Activated CD8-positive, alpha-beta memory T cell treated with anti-CD3 and anti-CD28 coated beads for 24 hours (primary cell): ENCODE measurements at regions not wholly inside any gene's neighbourhood (a gene's known extent, or its start where the extent isn't known, plus 50 kb on each side); places are given as distances from the start of the nearest gene placed in this dataset.

Experiments
- DNase-seq: peaks from one replicate; pipeline ENCODE4 v3.0.0-alpha.2; 2020

GRCh38 chrX:39725928-39726619, 371.7 kb downstream of the BCOR start:
- DNase-seq: no peak

GRCh38 chrX:39726771-39727170, 371.0 kb downstream of the BCOR start:
- no peak for DNase-seq

DNA sequence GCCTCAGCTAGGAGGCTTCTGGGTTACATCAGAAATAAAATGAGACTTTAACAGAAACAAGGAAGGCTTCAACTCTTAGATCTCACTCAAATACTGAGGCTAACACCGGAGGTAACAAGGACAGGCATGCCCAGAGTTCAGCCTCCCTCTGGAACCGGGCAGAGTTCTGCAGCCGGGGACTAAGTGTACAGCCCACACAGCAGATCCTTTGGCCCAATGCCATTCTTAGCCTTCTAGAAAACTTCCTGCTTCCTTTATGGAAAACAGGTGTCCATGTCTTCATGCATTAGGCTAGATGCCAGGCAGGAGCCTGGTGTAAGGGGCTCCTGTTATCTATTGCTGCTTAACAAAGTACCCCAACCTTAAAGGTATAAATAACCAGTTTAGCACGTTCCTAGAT, 369.7 kb downstream of the BCOR start:
- DNase-seq: no peak

DNA sequence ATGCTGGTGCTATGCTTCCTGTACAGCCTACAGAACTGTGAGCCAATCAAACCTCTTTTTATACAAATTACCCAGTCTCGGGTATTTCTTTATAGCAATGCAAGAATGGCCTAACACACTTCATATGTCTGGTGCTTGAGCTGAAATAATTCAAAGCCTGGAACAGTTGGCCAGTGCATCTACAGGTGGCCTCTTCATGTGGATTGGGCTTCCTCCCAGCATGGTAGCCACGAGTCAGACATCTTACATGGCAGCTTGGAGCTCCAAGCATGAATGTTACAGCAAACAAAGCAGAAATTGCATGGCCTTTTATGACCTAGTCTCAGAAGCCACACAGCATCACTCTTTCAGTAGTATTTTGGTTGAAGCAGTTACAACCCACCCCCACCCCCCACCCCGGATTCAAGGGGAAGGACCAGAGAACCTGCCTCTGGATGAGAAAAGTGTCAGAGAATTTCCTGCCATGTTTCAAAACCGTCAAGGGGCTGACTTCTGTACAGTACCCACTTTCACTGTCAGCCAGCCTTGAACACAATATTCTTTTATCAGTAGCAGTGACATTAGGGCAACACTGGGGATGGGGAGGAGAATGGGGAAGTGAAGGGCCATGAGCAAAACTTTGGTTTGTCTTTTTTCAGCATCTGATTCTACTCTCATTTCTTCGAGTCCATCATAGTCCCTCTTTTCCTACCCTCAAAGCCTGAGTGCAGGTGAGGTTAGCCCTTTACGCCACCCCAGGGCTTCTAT, 368.7 kb downstream of the BCOR start:
- DNase-seq: no peak

GRCh38 chrX:39729981-39730661, 367.6 kb downstream of the BCOR start:
- no peak for DNase-seq

GRCh38 chrX:39730662-39731329, 367.0 kb downstream of the BCOR start:
- DNase-seq: peak; percentile 77

GRCh38 chrX:39731330-39731667, 366.5 kb downstream of the BCOR start:
- no peak for DNase-seq

DNA sequence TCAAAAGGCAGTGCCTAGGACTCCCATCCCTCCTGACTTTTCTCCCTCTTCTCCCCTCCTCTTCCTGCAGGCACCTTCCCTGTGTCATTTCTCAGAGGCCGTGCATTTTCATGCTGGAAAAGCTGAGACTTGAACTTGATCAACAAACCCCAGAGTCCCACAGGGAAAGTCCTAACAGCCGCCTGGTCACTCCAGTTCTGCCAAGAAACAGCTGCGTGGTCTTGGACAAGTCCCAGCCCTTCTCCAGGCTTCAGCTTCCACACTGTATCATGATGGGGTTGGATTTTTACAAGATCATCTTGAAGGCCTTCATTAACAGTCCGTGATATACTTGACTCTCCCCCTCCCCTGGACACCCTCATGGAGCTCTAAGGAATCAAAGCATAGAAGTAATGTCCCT, 366.0 kb downstream of the BCOR start:
- DNase-seq: no peak

- no peak for DNase-seq
Measured at GRCh38 chrX:39733745-39734144, 364.0 kb downstream of the BCOR start.

GRCh38 chrX:39734174-39734776, 363.5 kb downstream of the BCOR start:
- no peak for DNase-seq

GRCh38 chrX:39736216-39737211, 361.2 kb downstream of the BCOR start:
- no peak for DNase-seq

GRCh38 chrX:39739585-39739984, 358.2 kb downstream of the BCOR start:
- DNase-seq: no peak

- no peak for DNase-seq
Measured at GRCh38 chrX:39740078-39740477, 357.7 kb downstream of the BCOR start.

DNA sequence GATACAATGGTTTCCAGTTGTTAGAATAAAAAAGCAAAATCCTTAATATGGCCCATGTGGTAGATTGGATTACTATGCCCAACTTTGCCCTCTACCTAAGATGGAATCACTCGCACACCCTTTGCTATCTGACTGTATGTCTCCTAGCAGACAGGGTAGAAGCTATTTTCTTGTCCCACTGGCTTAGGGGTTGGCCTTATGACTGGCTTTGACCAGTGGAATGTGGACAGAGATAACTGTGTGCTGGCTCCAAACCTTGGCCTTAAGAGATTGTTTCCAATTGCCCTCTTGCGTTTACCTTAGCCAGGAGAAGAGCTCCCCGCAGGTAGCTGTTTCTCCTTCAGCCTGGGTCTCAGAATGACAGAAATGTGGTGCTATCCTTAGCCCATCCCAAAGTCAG, 355.9 kb downstream of the BCOR start:
- no peak for DNase-seq

- DNase-seq: no peak
Measured at GRCh38 chrX:39745818-39746217, 351.9 kb downstream of the BCOR start.

GRCh38 chrX:39749135-39749534, 348.6 kb downstream of the BCOR start:
- no peak for DNase-seq

DNA sequence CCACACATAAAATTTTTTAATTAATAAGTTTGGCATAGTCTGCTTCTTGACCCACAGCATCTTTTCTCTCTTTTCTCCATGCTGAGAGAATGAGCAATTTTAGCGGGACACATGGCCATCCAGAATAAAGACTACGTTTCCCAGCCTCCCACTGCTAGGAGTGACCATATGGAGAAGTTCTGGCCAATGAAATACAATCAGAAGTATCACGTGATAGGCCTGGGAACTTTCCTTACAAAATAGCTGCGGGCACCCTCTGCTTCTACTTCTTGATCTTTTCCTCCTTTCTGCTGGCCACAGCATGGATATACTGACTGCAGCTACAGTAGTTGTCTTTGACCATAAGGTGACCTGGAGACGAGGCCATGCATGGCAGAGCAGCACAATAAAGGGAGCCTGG, 348.0 kb downstream of the BCOR start:
- DNase-seq: no peak

- no peak for DNase-seq
Measured at GRCh38 chrX:39750256-39750790, 347.4 kb downstream of the BCOR start.

DNA sequence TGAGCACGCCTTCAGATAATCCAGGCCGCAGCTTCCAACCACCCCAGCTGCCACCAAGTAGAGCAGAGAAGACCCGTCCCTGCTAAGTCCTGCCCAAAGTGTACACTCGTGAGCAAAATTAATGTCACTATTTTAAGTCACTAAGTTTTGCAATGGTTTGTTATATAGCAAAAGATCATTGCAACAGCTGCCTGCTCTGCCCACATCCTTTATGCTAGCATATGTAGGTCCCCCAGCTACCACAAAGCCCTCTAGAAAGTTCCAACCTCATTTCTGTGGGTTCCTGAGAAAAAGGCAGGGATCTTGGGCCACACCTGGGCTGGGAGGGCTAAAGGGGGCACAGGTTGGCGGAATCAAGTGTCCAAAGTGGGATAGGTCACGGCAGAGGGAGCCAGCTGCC, 346.9 kb downstream of the BCOR start:
- no peak for DNase-seq

- no peak for DNase-seq
Measured at GRCh38 chrX:39752815-39753214, 344.9 kb downstream of the BCOR start.

DNA sequence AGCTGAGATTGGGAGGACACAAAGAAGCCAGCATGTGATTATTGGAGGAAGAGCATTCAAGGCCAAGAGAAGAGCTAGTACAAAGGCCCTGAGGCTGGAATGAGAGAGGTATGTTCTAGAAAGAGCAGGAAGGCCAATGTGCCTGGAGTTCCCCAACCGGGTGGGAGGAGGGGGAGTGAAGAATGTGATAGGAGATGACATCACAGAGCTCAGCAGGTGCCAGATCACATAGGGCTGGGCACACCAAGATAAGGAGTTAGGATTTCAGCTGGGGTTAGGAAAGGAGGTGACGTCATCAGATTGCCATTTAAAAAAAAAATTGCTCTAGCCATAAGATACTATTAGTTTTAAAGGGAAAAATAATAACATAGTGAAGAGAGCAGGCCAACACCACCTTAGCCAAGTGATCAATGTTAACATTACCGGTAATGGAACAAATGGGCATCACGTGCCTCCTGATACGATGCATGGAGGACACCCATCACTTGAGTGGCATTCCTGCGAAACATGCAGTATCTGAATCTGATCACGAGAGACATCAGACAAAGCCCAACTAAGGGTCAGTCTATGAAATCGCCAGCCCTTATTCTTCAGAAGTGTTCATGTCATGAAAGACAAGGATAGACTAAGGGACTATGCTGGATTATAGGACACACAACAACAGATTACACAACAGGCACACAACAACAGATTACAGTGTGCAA, 344.3 kb downstream of the BCOR start:
- no peak for DNase-seq
